ENCODE measurements at regions not wholly inside any gene's neighbourhood (a gene's known extent, or its start where the extent isn't known, plus 50 kb on each side); places are given as distances from the start of the nearest gene placed in this dataset.
"Not testable (repeated sequence)": the region's sequence is repeated elsewhere in the genome, so short reads cannot be mapped to it uniquely, and the experiment has no call there.

DNA sequence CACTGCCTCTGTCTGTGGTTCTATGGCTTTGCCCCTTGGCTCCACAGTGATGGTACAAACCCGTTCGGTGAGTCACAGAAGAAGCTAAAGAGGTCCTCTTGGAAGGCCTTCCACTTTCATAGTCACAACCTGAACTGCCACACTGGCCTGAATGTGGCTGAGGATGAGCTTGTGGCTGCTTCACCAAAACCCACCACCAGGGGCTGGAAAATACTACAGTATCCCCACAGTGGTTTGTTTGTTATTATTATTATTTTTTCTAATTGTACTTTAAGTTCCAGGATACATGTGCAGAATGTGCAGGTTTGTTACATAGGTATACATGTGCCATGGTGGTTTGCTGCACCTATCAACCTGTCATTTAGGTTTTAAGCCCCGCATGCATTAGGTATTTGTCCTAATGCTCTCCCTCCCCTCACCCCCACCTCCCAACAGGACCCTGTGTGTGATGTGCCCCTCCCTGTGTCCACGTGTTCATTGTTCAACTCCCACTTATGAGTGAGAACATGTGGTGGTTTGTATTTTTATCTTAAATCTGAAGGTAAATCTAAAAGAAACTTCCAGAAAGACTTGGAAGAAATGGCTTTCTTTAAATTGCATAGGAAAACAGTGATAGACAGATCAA, 160.8 kb upstream of the NPSR1 start:
- DNase-seq: no peak

- DNase-seq: no peak
Observed at GRCh38 chr7:34501156-34501555, 156.9 kb upstream of the NPSR1 start.

DNA sequence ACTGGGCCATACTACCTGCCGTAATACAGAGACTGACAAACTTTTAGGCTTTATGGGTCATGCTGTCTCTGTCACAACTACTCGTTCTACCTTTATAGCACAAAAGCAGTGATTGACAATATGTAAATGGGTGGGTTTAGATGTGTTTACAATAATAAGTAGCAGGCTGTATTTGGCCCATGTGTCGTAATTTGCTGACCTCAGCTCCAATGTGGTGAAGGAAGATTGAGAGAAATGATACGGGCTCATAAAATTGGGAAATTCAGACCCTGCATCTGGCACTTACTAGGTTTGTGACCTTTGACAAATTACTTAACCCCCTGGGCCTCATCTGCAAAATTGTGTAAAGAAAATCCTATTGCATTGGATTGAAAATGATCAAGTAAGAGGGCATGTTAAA, 150.8 kb upstream of the NPSR1 start:
- DNase-seq: no peak

DNA sequence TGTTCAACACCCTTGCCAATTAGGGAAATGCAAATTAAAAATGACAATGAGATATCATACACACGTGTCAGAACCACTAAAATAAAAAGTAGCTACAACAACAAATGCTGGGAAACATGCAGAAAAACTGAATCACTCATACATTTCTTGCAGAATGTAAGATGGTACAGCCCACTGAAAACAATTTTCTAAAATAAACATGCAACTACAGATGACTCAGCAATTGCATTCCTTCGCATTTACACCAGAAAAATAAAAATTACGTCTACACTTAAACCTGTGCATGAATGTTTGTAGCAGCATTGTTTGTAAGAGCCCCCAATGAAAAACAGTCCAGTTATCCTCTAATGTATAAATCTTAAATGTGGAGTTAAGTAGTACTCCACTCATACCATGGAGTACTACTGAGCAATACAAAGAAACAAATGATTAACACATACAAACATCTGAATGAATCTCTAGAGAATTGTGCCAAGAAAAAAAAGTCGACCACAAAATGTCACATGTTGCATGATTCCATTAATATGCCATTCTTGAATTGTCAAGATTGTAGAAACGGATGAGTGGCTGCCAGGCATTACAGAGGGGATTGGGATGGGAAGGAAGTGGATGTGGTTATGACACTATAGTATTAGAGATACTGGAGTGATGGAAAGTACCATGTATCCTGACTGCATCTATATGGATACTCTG, 134.6 kb upstream of the NPSR1 start:
- DNase-seq: no peak

- DNase-seq: no peak
Observed at GRCh38 chr7:34530259-34530658, 127.8 kb upstream of the NPSR1 start.

DNA sequence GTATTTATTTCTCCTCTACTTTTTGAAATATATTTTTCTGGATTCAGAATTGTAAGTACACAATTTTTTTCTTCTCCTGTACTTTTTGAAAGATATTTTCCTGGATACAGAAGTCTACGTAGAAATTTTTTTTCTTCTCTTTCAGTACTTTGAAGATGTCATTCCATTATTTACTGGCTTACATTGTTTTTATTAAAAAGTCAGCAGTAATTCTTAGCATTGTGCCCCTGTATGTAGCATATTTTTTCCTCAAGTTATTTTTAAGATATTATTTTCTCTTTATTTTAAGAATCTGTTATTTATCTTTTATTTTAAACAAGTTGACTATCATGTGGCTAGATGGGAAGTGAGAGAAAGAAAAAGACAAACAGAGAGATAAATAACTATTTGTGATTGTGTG, 119.0 kb upstream of the NPSR1 start:
- no peak for DNase-seq

DNA sequence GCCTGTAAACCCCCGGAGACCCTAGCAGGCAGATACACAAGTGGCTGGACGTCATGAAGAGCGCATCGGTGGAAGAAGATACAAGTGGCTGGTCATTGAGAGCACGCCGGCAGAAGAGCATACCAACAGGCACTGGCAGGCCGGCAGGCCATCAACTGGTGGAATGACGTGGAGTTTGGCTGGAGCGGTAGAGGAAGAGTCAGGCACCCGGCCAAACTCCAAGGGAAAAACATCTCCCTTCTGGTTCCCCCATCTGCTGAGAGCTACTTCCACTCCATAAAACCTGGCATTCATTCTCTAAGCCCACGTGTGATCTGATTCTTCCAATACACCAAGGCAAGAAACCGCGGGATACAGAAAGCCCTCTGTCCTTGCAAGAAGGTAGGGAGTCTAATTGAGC, 113.4 kb upstream of the NPSR1 start:
- DNase-seq: no peak

DNA sequence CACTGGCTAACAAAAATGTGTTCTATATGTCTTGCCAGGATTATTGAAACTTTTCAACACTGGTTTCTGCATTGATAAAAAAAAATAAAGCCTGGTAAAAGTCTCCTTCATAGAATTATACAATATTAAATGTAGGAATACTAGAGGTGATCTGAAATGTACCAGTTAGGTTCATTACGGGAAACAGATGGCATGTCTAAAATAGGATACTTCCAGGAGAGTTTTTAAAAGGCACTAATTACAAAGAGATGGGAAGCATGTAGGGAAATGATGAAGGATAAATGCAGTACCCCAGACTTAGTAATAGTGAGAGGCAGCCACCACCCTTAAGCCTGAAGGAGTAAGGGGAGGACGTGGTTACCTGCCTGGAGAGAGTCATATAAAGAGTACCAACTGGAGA, 107.0 kb upstream of the NPSR1 start:
- no peak for DNase-seq

GRCh38 chr7:34552502-34552901, 105.5 kb upstream of the NPSR1 start:
- no peak for DNase-seq

DNA sequence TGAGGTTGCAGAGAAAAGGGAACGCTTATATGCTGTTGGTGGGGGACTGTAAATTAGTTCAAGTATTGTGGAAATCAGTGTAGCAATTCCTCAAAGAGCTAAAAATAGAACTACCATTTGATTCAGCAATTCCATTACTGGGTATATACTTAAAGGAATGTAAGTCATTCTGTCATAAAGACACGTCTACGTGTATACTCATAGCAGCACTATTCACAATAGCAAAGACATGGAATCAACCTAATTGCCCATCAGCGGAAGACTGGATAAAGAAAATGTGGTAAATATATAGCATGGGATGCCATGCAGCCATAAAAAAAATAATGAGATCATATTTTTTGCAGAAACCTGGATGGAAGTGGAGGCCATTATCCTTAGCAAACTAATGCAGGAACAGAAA, 100.0 kb upstream of the NPSR1 start:
- no peak for DNase-seq

DNA sequence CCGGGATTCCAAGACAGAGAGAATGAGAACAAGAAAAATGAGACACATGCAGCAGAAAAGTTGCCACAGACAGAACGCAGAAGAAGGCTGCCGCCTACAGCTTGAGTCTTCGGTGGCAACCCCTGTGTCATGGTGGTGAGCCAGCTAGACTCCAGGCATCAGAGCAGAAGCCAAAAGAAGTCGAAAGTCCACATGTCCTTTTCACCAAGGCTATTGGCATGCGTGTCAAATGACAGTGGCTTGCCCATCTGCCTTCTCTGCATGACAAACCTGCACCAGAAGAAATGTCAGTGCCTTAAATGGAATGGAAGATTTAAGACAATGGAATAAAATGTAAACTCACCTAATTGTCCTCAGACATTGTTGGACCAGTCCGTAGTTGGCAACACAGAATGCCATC, 93.9 kb upstream of the NPSR1 start:
- no peak for DNase-seq

GRCh38 chr7:34567906-34568305, 90.1 kb upstream of the NPSR1 start:
- no peak for DNase-seq

DNA sequence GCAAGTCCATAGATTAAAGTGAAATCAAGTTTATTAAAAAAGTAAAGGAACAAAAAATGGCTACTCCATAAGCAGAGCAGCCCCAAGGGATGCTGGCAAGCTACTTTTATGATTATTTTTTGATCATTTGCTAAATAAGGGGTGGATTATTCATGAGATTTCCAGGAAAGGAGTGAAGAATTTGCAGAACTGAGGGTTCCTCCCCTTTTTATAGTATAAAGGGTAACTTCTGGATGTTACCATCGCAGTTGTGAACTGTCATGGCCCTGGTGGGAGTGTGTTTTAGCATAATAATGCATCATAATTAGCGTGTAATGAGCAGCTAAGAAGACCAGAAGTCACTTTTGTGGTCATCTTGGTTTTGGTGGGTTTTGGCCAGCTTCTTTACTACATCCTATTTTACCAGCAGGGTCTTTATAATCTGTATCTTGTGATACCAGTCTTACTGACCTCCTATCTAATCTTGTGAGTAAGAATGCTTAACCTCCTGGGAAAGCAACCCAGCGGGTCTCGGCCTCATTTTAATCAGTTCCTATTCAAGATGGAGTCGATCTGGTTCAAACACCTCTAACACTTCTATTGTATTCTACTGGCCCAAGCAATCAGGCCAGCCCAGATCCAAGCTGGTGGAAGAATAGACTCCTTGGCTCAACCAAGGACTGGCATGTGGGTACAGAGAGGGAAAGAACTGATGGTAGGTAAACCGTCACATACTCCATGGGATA, 87.9 kb upstream of the NPSR1 start:
- no peak for DNase-seq

DNA sequence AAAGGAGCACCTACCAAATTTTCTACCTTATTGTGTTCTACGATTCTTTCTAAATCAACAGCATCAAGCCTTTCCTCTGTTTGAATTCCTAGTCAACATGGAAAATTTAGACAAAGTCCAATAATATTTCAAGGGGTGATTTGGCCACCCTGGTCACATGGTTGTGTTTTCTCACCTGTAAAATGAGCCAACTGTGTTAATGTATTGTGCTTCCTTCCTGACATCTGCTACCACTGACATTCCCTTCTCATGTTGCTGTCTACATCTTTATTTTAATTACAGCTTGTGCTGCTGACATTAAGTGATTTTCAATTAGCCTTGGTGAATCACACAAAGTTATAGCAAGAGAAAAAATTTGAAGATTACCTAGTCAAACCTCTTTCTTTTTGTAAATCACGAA, 83.0 kb upstream of the NPSR1 start:
- no peak for DNase-seq

DNA sequence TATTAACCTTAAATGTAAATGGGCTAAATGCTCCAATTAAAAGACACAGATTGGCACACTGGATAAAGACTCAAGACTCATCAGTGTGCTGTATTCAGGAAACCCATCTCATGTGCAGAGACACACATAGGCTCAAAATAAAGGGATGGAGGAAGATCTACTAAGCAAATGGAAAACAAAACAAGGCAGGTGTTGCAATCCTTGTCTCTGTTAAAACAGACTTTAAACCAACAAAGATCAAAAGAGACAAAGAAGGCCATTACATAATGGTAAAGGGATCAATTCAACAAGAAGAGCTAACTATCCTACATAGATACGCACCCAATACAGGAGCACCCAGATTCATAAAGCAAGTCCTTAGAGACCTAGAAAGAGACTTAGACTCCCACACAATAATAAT, 80.1 kb upstream of the NPSR1 start:
- not testable (repeated sequence) for DNase-seq

GRCh38 chr7:34581698-34582097, 76.3 kb upstream of the NPSR1 start:
- DNase-seq: not testable (repeated sequence)

DNA sequence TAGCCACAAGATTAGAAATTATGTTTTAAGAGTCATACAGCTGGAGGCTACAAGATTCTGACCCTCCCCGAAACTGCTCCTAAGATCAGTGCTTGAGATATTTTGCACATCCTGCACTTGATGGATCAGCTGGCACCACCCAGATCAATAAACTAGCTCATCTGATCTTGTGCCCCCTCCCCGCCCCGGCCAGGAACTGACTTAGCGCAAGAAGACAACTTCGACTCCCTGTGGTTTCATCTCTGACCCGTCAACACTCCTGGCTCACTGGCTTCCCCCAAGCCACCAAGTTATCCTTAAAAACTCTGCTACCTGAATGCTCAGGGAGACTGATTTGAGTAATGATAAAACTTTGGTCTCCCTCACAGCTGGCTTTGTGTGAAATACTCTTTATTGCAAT, 73.5 kb upstream of the NPSR1 start:
- DNase-seq: no peak

DNA sequence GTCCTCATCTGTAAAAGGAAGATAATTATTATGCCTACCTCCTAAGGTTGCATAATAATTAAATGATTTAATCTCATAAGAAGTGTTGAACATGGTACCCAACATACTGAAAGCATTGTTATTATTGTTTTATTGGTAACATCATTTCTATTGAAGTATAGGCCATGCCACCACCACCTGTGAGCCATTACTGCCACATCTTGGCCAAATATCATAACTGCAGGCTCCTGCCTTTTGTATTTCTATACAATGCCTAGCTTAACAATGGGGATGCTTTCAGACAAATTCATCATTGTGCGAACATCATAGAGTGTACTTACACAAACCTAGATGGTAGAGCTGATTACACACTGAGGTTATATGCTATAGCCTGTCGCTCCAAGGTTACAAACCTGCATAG, 61.1 kb upstream of the NPSR1 start:
- DNase-seq: no peak

DNA sequence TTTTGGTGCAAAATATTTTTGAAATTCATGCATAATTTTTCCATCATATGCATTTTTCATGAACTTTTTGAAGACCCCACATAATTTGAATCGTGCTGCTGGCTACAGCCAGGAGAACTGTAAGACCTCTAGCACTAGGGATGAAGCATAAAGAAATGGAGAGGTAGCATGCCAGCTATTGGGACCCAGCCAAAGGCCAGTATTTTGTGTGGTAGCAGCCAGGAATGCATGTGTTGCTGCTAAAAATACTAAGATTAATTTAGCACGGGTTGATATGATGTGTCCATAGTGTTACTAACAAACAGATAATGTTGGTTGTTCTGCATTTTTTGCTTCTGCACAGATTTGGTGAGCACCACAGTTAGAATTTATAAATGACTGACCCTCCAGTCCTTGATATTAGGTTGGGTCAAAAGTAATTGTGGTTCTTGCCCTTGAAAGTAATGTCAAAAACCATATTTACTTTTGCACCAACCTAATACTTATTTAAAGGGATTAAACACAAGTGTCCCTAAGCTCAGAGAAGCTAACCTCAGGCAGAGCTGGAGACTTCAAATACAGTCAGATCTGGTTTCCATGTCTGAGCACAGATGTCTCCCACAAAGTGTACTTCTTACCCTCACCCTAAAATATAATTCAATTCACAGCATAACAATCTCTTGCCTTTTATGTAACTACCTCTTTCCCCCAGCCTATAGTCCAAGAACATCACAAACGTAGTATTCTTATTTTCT, 54.1 kb upstream of the NPSR1 start:
- DNase-seq: peak; percentile 28
